ENCODE measurements at regions not wholly inside any gene's neighbourhood (a gene's known extent, or its start where the extent isn't known, plus 50 kb on each side); places are given as distances from the start of the nearest gene placed in this dataset.

GRCh38 chr20:23282546-23282945, 68.0 kb upstream of the NXT1 start:
- TF ChIP-seq CTCF (IDR thresholded peaks at IDR 0.05) (no peak), EZH2 (IDR thresholded peaks at IDR 0.05; ENCODE audit: borderline replicate concordance, insufficient read depth, low read depth, low read length, poor library complexity, severe bottlenecking) (no peak)
